Mucosa of rectum (tissue), 2 donors: ENCODE measurements at regions not wholly inside any gene's neighbourhood (a gene's known extent, or its start where the extent isn't known, plus 50 kb on each side); places are given as distances from the start of the nearest gene placed in this dataset.

Experiments used
- H3K27ac ChIP-seq, 2 donors: one replicate each; pipeline ENCODE4 v1.7.0; 2013; ENCODE audit warnings: inconsistent platforms in 2 of 2, low read depth in 2 of 2, low read length in 2 of 2
- H3K27me3 ChIP-seq, 2 donors: one replicate each; pipeline ENCODE4 v1.7.0; 2013; ENCODE audit warnings: low read length in 2 of 2; ENCODE audit not compliant: control insufficient read depth in 2 of 2, insufficient read depth in 2 of 2
- H3K36me3 ChIP-seq, 2 donors: one replicate each; pipeline ENCODE4 v1.7.0; 2013; ENCODE audit warnings: low read length in 2 of 2; ENCODE audit not compliant: control insufficient read depth in 2 of 2, insufficient read depth in 2 of 2
- H3K4me1 ChIP-seq, 2 donors: one replicate each; pipeline ENCODE4 v1.7.0; 2013; ENCODE audit warnings: low read length in 2 of 2, mild to moderate bottlenecking in 1 of 2; ENCODE audit not compliant: control insufficient read depth in 2 of 2, insufficient read depth in 2 of 2
- H3K4me3 ChIP-seq, 2 donors: one replicate each; pipeline ENCODE4 v1.7.0; 2013; ENCODE audit warnings: low read length in 2 of 2
- H3K9ac ChIP-seq, 2 donors: one replicate each; pipeline ENCODE4 v1.7.0; 2013; ENCODE audit warnings: low read length in 2 of 2, low read depth in 1 of 2, mild to moderate bottlenecking in 1 of 2
- H3K9me3 ChIP-seq, 2 donors: one replicate each; pipeline ENCODE4 v1.7.0; 2013; ENCODE audit warnings: low read length in 2 of 2; ENCODE audit not compliant: control insufficient read depth in 2 of 2
- donor health status: healthy.
- donor health status: Normal muscosa, but diverticular disease.

DNA sequence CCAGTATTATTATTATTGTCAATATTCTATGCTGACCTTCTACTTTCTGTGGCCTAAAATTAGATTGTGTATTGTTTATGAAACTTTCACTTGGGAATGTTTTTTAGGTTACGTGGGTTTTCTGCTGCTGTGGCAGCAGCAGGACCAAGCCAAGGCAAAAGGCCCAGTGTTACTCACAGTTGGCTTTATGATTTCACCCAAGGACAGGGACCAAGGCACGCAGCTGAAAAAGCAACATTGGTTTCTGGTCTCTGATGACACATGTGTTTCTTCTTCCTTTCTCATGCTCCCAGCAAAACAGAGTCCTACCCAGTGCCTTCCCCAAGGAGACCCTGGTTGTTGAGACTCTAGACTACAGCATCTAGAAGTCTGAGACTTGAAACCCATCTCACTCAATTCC is 413.7 kb downstream of the SETD4 start:
- Histone ChIP-seq H3K27me3 (no peaks in the 10 kb centered on the region), H3K9me3 (no peaks in the 10 kb centered on the region), H3K4me1 (no peaks in the 10 kb centered on the region), H3K9ac (no peak overlapping the region), H3K36me3 (no peaks in the 10 kb centered on the region), H3K27ac (no peak overlapping the region), H3K4me3 (no peak overlapping the region)

DNA sequence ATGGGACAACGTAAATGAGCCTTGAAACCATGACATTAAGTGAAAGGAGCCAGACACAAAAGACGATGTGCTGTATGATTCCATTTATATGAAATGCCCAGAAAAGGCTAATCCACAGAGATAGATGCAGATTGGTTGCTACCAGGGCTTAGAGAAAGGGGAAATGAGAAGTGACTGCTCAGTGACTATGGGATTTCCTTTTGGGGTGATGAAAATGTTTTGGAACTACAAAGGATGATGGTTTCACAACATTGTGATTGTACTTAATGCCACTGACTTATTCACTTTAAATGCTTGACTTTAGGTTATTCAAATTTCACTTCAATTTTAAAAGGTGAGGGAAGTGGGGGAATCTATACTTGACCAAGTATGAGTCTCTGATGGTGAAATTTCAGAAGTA is 414.3 kb downstream of the SETD4 start:
- no peaks in the 10 kb centered on the region for H3K27me3 ChIP-seq
- no peaks in the 10 kb centered on the region for H3K9me3 ChIP-seq
- no peaks in the 10 kb centered on the region for H3K4me1 ChIP-seq
- no peak overlapping the region for H3K9ac ChIP-seq
- no peaks in the 10 kb centered on the region for H3K36me3 ChIP-seq
- no peak overlapping the region for H3K27ac ChIP-seq
- no peak overlapping the region for H3K4me3 ChIP-seq

DNA sequence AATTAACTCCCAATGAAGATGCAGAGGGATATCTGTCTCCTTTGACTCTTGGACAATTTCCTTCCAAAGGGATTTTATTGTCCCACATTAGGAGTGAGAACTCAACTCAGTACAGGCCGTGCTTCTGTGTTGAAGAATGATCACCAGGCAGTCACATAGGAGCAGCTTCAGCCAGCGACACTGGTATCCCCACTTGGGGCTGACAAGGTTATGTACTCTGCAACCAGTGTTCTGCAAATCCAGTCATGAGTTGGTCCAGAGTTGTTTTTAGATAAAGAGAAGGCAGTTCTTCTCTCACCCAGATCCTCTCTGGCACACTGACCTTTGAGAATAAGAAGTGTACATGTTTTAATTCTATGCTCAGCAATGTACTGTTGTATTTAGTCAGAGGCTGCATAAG is 415.8 kb downstream of the SETD4 start:
- Histone ChIP-seq H3K27ac (no peak overlapping the region), H3K27me3 (no peaks in the 10 kb centered on the region), H3K4me1 (no peaks in the 10 kb centered on the region), H3K9me3 (no peaks in the 10 kb centered on the region), H3K9ac (no peak overlapping the region), H3K36me3 (no peaks in the 10 kb centered on the region), H3K4me3 (no peak overlapping the region)

DNA sequence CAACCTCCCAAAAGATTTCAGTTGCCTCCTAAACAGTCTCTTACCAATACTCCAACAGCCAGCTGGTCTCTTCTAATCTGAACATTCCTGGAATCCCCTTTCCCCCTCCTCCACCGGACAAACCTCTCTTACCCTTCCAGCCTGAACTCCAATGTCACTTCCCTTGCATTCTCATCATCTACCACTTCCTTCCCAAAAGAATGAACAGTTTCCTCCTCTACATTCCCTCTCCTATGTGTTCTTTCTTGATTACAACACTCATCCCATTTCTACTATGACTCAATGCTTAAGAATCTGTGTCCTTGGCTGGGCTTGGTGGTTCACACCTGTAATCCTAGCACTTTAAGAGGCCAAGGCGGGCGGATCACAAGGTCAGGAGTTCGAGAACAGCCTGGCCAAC is 417.1 kb downstream of the SETD4 start:
- Histone ChIP-seq H3K9me3 (no peaks in the 10 kb centered on the region), H3K4me1 (no peaks in the 10 kb centered on the region), H3K9ac (no peak overlapping the region), H3K27me3 (no peaks in the 10 kb centered on the region), H3K36me3 (no peaks in the 10 kb centered on the region), H3K27ac (no peak overlapping the region), H3K4me3 (no peak overlapping the region)

DNA sequence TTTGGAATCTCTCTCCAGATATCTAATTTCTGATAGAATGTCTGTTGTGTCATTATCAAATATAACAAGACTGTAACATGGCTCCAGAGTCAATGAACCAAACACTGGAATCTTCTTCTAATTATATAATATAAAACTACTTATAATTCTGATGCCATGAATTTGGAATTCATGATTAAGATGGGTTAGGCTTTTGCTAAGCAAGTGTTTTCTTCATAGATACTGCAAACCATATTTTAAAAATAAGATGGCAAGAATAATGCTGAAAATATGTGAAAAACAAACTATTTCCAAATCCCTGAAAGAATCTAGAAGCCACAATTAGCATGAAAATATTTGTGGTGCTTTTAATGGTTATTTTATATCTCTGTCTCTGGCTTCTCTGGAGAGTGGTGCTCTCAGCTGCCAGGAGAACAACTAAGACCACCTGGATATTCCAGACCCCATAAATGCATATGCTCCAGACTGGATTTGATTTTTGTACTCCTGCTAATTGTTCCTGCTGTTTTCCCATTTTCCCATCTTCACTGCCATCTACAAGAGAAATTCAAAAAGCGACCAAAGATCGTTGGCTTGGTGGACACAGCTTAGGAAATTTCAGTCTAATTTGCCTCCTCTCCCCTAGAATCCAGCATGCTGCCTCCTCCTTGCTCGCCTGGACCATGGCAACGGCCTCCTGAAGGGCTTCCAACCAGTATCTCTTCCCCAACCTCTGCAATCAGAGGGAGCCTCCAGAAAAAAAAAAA is 418.9 kb downstream of the SETD4 start:
- Histone ChIP-seq H3K27ac (no peak overlapping the region), H3K27me3 (peaks cover 0 to 2% of the 10 kb centered on the region in 2 donors), H3K36me3 (no peaks in the 10 kb centered on the region), H3K9me3 (no peaks in the 10 kb centered on the region), H3K4me1 (no peaks in the 10 kb centered on the region), H3K4me3 (no peak overlapping the region), H3K9ac (no peak overlapping the region)

DNA sequence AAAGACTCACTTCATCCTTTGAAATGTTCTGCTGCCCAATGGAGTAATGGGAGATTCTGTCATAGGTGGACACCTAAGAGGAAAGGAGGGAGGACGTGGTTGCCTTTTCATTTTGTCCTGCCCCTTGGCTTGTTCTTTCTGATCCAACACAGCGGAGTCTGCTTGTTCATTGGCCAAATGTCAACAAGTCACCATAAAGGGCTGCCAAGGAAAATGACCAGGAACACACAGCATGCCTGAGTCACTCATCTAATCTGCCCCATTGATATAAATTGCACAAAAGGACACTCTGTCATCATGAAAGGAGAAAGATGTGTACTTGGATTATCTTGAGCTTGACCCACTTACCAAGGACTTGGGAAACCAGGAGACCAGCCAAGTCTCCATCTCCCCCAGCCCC is 422.9 kb downstream of the SETD4 start:
- Histone ChIP-seq H3K36me3 (no peaks in the 10 kb centered on the region), H3K9ac (no peak overlapping the region), H3K4me3 (no peak overlapping the region), H3K9me3 (no peaks in the 10 kb centered on the region), H3K27ac (no peak overlapping the region), H3K27me3 (peaks cover 0 to 2% of the 10 kb centered on the region in 2 donors), H3K4me1 (no peaks in the 10 kb centered on the region)

DNA sequence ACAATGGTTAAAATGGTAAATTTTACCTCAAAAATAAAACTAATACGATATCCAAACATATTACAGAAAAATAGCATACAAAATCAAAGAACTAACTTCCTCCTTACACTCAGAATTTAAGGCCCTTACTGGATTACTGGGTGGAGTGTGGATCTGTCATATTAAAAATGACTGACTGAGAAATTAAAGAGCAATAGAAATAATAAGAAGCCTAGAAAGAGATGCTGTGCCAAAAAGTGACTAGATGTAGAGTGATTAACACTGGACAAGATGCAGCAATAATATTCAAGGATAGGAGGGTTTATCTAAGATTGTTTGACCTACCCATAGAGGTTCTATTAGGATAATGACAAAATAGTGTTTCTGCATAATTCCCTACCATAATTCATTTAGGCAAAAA is 424.3 kb downstream of the SETD4 start:
- Histone ChIP-seq H3K27me3 (peaks cover 0 to 2% of the 10 kb centered on the region in 2 donors), H3K4me1 (no peaks in the 10 kb centered on the region), H3K9ac (no peak overlapping the region), H3K36me3 (no peaks in the 10 kb centered on the region), H3K9me3 (no peaks in the 10 kb centered on the region), H3K27ac (no peak overlapping the region), H3K4me3 (no peak overlapping the region)

DNA sequence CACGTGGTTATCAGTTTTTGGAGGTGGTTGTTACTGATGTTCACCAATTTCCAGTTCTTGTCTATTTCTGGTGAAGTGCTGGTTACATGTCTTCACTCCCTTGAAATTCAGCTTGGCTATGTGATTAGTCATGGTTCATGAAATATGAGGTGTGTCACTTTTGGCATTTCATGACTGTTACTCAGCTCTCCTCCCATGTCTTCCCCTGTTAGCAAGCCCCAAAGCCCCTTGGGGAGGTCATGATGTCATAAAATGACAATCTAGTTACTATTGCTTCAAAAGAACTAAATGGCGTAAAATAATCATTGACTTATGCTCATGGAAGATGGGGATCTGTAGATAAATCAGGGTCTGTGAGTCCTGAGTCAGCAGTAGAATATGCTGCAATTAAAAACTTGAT is 425.1 kb downstream of the SETD4 start:
- H3K9ac ChIP-seq: no peak overlapping the region
- H3K4me3 ChIP-seq: no peak overlapping the region
- no peaks in the 10 kb centered on the region for H3K36me3 ChIP-seq
- no peaks in the 10 kb centered on the region for H3K9me3 ChIP-seq
- H3K27ac ChIP-seq: no peak overlapping the region
- no peaks in the 10 kb centered on the region for H3K4me1 ChIP-seq
- H3K27me3 ChIP-seq: peaks cover 0 to 2% of the 10 kb centered on the region in 2 donors

DNA sequence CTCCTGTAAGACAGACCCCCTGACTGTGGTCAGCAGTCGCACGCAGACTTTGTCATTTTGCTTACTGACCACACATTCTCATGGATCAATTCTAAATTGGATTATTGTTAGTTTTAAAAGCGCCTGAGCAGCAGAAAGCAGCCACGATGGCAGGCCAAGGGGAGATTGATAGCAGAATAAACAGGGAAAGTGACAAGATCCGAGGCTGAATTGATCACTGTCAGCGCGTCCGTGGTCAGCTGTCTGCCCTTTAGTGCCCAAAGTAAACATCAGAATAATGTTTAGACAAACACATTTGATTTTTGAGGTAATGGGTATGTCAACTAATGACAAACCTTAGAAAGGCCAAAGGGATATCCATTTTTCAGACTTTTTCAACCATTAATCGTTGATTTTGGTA is 426.8 kb downstream of the SETD4 start:
- no peaks in the 10 kb centered on the region for H3K9me3 ChIP-seq
- no peak overlapping the region for H3K9ac ChIP-seq
- H3K27me3 ChIP-seq: peaks cover 0 to 2% of the 10 kb centered on the region in 2 donors
- H3K4me1 ChIP-seq: no peaks in the 10 kb centered on the region
- no peaks in the 10 kb centered on the region for H3K36me3 ChIP-seq
- no peak overlapping the region for H3K4me3 ChIP-seq
- H3K27ac ChIP-seq: no peak overlapping the region

DNA sequence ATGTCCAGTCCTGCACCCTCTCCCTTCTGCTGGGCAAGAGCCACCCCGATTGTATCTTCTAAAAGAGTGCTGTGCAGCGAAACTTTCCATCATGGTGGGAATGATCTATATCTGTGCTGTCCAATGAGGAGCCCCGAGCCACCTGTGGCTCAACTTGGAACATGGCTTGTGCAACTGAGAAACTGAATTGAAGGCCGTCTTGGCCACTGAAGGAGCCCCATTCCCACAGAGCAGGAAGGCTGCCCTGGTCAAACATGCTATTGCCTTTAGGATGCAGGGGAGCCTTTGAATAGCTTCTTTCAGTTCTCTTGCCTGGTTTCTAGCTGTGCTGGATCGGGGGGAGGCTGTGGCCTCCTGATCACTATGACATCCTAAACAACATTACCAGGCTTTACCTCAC is 427.6 kb downstream of the SETD4 start:
- Histone ChIP-seq H3K9me3 (no peaks in the 10 kb centered on the region), H3K27me3 (peaks cover 0 to 5% of the 10 kb centered on the region in 2 donors), H3K4me3 (no peak overlapping the region), H3K36me3 (no peaks in the 10 kb centered on the region), H3K9ac (no peak overlapping the region), H3K4me1 (no peaks in the 10 kb centered on the region), H3K27ac (no peak overlapping the region)
